HG03045 (cell line): ENCODE measurements at regions not wholly inside any gene's neighbourhood (a gene's known extent, or its start where the extent isn't known, plus 50 kb on each side); places are given as distances from the start of the nearest gene placed in this dataset.
"Not testable (repeated sequence)": the region's sequence is repeated elsewhere in the genome, so short reads cannot be mapped to it uniquely, and the experiment has no call there.

Experiments used
- ATAC-seq: cut with Tn5 transposase; IDR thresholded peaks from one replicate; pipeline ENCODE4 v1.9.1; 2021; ENCODE audit warnings: mild to moderate bottlenecking, moderate library complexity; ENCODE audit not compliant: unreplicated experiment

GRCh38 chr1:222012816-222013215 is 270.9 kb upstream of the DUSP10 start:
- ATAC-seq = no peak

DNA sequence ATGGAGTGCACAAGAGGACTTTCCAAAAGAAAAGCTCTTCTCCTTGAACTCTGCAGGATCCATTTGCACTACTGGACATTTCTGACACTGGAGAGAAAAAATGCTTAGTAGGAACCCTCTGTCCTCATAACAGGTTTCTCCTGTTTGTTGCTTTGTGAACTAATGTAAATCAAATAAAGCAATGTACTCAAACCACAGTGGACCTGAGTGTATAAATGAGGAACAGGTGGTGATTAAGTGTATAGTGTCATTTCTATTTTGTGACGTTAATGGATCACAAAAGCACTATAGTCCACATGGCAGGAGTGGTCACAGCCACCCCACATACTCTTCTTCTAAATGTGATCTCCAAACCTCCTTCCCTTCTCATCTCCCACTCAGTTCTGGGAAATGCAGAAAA is 268.4 kb upstream of the DUSP10 start:
- no peak for ATAC-seq

DNA sequence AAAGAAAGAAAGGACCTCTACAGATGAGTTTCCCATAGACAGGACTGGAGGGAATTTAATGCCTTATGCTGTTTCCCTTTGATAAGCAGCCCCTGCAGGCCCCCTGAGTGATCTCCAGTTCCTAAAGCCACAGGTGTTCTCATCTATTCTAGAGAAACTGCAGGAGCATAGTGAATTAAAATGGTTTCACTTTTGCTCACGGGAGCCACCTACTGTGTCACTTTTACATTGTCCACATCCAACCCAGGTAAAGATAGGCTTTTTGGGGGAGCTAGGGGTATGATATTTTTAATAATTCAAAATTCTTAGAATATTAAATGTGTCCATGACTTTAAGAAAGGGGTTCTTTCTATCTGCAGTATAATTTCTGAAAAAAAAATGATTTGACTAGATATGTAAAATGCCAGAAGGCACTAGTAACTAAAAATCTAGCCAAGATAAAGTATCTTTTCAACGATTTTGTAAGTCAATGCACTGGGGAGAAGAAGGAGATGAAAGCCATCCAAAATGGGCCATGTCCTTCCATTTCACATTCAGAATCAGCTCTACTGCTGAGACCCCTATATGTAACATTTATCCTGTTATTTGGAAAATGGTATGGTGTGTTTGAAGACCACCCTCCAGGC is 267.3 kb upstream of the DUSP10 start:
- ATAC-seq = no peak

- no peak for ATAC-seq
Measured at GRCh38 chr1:222006715-222007114, 264.8 kb upstream of the DUSP10 start.

- ATAC-seq = no peak
Measured at GRCh38 chr1:222004784-222005183, 262.9 kb upstream of the DUSP10 start.

DNA sequence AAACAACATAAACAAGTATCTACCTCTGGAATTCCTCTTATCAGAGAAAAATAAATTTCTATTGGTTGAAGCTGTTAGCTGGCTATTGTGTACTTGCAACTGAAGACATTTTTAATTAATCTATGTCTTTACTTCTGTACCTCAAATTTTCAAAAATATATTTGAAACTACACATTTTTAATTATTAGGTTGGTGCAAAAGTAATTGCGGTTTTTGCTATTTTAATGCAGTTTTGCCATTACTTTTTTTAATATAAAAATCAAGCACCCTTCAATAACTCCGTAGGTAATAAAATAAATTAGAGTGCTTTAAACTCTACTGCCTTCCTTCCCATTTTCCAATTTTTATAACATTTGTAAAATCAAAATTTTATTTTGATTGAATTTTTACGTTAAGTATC is 262.1 kb upstream of the DUSP10 start:
- ATAC-seq = no peak

GRCh38 chr1:222002503-222002902 is 260.6 kb upstream of the DUSP10 start:
- ATAC-seq = no peak

DNA sequence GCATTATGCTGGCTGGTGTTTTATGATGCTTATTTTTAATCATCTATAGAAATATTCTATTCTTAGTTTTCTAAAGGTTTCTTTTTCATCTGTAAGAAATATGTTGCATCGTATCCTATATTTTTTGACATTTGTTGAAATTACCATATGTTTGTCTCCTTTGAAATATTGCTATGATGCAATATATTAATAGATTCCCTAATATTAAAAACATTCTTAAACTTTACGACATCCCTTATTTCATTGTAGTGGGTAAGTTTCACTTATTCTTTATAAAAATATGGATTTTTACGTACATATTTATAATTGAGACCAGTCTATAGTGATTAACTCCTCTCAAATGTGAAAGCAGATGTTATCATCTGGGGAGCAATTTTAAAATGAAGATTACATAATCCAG is 258.2 kb upstream of the DUSP10 start:
- ATAC-seq = no peak

DNA sequence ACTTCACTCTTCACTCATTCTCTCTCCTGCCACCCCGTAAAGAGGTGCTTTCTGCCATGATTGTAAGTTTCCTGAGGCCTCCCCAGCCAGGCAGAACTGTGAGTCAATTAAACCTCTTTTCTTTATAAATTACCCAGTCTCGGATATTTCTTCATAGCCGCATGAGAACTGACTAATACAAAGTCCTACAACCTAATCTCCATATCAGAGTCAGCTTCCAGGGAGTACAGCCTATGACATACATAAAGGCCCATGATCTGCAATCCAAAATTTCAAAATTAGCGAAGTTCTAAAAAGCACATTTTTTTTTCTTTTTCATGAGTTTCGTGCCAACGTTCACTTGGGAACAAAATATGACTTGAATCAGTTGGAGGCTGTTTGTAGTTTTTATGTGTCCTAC is 256.9 kb upstream of the DUSP10 start:
- ATAC-seq = no peak

- ATAC-seq = no peak
Measured at GRCh38 chr1:221998186-221998612, 256.3 kb upstream of the DUSP10 start.

- ATAC-seq = not testable (repeated sequence)
Measured at GRCh38 chr1:221997012-221997411, 255.1 kb upstream of the DUSP10 start.

DNA sequence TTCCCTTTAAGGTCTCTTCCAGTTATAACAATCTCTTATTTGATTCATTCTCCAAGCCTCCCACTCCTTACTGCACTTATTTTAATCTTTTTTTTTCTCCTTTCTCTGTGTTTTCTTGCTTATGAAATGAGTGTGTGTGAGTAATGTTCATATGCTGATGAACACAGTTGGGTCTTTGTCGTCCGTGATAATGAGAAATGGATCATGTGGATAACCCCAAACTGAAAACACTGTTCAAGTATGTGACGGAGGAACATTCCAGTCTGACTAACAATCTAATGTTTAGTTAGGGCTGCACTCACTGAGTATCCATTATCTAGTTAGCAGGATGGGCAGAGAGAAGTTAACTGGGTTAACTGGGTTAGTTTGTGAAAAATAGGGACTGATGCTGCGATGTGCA is 253.1 kb upstream of the DUSP10 start:
- ATAC-seq = no peak

DNA sequence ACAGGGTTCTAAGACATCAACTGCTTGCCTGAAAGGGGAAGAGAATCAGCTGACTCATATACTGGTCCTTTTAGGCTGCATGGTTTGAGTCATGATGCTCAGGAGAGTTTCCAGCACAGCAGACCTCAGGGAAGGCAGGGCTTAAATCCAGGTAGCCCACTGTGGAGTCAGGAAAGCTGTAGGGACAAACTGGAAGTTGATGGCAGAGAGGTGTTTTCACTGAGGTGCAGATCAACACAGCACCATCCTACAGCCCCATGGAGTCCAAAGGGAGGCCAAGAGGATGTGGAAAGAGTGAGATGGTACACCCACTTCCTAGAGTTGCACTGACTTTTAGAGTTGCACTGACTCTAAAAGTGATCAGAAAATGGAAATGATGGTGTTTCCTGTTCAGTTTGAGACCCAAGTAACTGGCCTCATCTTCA is 252.4 kb upstream of the DUSP10 start:
- peak; percentile 74 for ATAC-seq

GRCh38 chr1:221993444-221993948 is 251.6 kb upstream of the DUSP10 start:
- no peak for ATAC-seq

GRCh38 chr1:221992427-221992826 is 250.5 kb upstream of the DUSP10 start:
- no peak for ATAC-seq

DNA sequence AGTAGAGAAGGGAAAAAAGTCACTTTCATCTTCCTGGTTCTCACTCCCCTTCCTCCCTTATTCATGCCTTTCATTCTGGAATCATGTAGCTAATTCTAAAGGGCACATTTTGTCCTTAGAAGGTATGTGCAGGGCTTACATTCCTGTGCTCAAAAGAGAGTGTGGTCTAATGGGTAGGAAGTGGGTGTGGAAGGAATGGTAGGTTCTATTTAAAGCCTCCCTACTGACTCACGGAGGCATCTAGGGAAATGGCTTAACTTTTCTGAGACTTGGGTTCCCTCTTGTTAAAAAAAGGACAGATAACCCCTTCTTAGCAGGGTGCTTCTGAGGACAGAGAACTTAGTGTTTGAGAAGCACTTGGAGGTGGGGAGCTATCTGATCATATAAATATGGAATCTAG is 249.3 kb upstream of the DUSP10 start:
- no peak for ATAC-seq

- no peak for ATAC-seq
Measured at GRCh38 chr1:221989741-221990140, 247.9 kb upstream of the DUSP10 start.

- ATAC-seq = no peak
Measured at GRCh38 chr1:221988829-221989228, 246.9 kb upstream of the DUSP10 start.

DNA sequence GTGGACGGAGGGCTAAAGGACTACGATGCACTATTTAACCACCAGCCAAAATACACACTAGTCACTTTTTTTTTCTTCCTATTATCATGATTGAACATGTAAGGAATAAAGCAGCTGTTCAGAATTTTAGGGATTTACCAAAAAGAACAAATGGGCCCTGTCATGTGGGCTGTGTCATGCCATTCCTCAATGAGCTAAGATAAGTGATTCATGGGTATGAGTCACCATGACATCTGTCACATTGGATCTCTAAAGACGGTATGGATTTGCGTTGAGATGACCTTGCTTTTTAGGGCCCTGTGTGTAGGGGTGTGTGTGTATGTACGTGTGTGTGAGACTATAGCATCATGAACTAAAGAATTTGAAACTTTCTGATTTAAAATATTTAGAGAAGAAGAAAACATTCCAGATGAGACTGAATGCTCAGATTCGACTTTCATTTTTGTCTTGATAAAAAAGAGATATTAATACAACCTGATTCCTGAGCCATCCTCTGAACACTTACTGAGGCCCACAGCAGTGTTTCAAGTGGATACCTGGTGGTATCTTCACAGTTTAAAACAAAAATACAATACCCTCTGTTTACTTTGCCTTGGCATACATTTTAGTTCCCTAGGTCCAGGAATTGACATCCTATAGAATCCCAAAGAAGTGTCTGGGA is 246.1 kb upstream of the DUSP10 start:
- no peak for ATAC-seq

GRCh38 chr1:221983444-221983843 is 241.6 kb upstream of the DUSP10 start:
- ATAC-seq = no peak

DNA sequence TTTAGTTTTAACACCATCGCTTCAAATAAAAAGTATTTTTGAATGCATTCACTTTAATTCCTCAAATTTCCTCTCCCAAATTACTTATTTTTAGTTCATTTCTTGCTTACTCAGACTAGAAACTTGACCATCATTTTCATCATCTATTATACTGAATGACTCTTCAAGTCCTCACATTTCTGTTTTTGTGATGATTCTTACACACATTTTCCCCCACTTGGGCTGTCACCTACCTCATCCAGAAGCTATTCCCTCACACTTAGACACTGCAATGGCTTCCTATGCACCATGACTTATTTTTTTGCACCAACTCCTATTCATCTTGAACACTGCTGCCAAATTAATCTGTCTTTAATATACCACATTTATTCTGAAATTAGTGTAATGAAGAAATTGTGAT is 239.6 kb upstream of the DUSP10 start:
- no peak for ATAC-seq

- ATAC-seq = no peak
Measured at GRCh38 chr1:221979444-221980032, 237.6 kb upstream of the DUSP10 start.
